ENCODE measurements at regions not wholly inside any gene's neighbourhood (a gene's known extent, or its start where the extent isn't known, plus 50 kb on each side); places are given as distances from the start of the nearest gene placed in this dataset.

DNA sequence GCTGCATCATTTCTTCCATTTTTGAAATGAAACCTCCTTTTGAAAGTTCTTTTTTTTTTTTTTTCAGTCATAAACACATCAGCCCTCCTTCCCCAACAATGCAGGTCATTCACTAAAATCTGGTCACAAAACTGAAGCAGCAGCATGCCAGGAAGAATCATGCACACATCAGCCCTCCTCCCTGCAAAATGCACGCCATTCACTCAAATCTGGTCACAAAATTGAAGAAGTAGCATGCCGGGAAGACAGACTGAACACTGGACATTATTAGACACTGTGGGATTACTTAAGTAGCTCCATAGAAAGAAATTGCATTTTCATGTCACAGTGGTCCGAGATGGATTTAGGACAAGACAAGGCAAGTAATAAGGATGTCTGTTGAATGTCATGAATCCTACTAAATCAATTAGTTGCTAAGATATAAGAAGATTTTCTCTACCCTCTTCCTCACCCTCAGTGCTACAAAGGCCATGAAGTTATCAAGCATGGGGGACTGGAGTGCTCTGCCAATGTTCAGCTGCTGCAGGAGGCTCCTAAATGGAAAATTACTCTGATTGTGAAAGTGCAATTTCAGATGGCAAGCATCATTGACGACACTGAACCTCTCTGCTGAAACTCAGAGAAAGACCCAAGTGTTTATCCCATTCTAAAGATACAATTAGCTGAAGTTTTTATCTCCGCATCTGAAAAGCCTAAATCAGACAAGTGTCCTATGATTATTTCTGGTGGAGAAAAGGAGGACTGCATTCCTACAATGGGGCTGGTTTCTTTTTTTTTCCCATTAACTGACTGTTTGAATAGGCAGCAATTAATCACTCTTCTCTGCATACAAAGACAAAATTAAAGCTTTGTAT is 913.2 kb downstream of the DIAPH3 start:
- no peaks in the 10 kb centered on the region for H3K4me1 Mint-ChIP-seq
- no peaks in the 10 kb centered on the region for H3K36me3 Mint-ChIP-seq
- ChIA-PET CTCF (ENCODE audit: partially characterized antibody) (no interaction called here), POLR2A (ENCODE audit: partially characterized antibody) (no interaction called here)
- no peaks in the 10 kb centered on the region for H3K27me3 Mint-ChIP-seq
- Histone ChIP-seq H3K9me3 (ENCODE audit: control insufficient read depth in 1 of 2, low read length in 2 of 2) (no peaks in the 10 kb centered on the region), H3K4me3 (ENCODE audit: low read length in 2 of 2) (no peak overlapping the region), H3K27me3 (ENCODE audit: insufficient read depth, low read length) (no peaks in the 10 kb centered on the region), H3K36me3 (ENCODE audit: insufficient read depth, low read length) (no peaks in the 10 kb centered on the region), H3K27ac (ENCODE audit: low read depth, low read length) (no peak overlapping the region), H3K4me1 (ENCODE audit: insufficient read depth, low read length) (no peaks in the 10 kb centered on the region)
- H3K27ac Mint-ChIP-seq, result no peak overlapping the region
- peaks cover 0 to 2% (median 0%) of the 10 kb centered on the region in 8 donors for H3K9me3 Mint-ChIP-seq
- no peak for DNase-seq
- H3K4me3 Mint-ChIP-seq, result no peak overlapping the region
- intact Hi-C loops (cut with micrococcal nuclease), result no loop called here

DNA sequence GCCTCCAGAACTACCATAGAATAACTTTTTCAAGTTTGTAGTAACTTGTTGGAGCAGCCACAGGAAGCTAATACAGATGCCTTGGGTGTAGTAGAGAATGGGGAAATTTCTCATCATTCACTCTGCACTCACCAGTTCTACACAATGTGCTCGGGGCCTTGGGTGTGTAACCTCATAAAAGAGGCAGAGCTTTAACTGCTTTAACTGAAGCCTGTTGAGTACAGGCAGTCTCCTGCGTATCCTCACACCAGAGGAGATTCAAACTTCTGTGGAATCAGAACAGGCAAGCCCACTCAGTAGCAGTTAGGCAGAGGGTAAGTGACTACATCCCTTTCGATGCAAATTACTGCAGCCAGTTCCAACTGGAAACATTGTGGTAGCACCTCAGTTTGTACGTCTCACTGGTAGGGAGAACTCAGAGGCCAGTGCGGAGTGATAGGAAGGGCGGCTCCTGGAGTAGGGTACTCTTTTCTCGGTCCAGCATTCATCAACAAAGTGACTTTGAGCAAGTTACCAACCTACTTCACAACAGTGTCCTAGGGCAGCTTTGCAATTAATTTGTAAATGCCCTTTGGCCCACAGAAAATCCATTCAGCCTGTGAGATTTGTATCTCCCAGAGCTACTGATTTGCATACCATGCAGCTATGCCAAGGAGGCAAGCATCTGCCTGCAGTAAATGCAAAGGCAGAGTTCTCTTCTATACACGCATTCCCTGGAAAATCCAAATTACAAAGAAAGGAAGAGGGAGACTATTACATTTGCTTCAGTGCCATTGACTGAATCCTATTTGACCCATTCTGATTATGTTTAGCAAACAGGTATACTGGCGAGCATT is 904.3 kb downstream of the DIAPH3 start:
- no peaks in the 10 kb centered on the region for H3K36me3 Mint-ChIP-seq
- Histone ChIP-seq H3K27ac (ENCODE audit: low read depth, low read length) (no peak overlapping the region), H3K36me3 (ENCODE audit: insufficient read depth, low read length) (no peaks in the 10 kb centered on the region), H3K4me1 (ENCODE audit: insufficient read depth, low read length) (no peaks in the 10 kb centered on the region), H3K4me3 (ENCODE audit: low read length in 2 of 2) (no peak overlapping the region), H3K9me3 (ENCODE audit: control insufficient read depth in 1 of 2, low read length in 2 of 2) (no peaks in the 10 kb centered on the region), H3K27me3 (ENCODE audit: insufficient read depth, low read length) (no peaks in the 10 kb centered on the region)
- H3K27me3 Mint-ChIP-seq, result no peaks in the 10 kb centered on the region
- no peak overlapping the region for H3K4me3 Mint-ChIP-seq
- ChIA-PET CTCF (ENCODE audit: partially characterized antibody) (no interaction called here), POLR2A (ENCODE audit: partially characterized antibody) (no interaction called here)
- H3K27ac Mint-ChIP-seq, result no peak overlapping the region
- H3K4me1 Mint-ChIP-seq, result no peaks in the 10 kb centered on the region
- DNase-seq, result no peak
- intact Hi-C loops (cut with micrococcal nuclease), result no loop called here
- H3K9me3 Mint-ChIP-seq, result peaks cover 0 to 2% (median 0%) of the 10 kb centered on the region in 8 donors

DNA sequence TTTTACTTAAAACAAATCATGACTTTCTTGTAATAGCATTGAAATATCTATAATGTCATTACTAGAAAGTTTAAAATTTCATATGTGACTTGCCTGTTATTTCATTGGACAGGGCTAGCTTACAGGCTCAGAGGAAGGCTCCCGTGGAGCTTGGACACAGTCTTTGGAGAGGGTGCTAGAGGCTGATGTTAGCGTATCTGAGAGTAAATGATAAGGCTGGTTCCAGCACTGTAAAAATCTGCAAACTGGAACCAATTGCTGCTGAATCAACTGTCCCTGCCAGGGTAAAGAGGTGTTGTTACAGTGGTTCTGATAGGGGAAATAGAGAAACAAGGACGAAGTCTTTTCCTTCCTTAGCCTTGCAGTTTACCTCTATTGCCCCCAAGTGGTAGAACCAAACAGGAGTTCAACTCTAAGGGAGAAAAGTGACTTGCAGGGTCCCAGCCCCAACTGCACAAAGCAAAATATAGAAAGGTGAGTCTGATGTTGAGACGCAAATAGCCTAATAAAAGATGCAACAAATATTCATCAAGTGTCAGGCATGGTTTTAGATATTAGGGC is 901.7 kb downstream of the DIAPH3 start:
- intact Hi-C loops (cut with micrococcal nuclease), result no loop called here
- H3K36me3 Mint-ChIP-seq, result no peaks in the 10 kb centered on the region
- CTCF ChIA-PET (ENCODE audit: partially characterized antibody), result no interaction called here

DNA sequence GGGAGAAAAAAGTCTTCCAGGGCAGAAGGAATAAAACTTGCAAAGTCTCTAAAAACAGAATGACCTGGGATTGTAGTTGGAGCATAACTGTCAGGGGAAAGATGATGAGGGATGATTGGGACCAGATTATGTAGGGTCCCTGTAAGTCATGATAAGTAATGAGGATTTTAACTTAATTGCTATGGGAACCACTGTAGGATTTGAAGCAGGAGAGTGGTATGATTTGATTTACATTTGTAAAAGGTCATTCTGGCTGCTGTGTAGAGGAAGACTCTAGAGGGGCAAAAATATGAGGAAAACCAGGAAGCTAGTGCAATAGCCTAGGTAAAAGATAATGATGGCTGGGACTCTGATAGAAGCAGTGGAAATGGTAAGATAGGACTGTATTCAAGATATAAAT is 900.2 kb downstream of the DIAPH3 start:
- no peaks in the 10 kb centered on the region for H3K9me3 ChIP-seq (ENCODE audit: control insufficient read depth in 1 of 2, low read length in 2 of 2)
- H3K9me3 Mint-ChIP-seq, result peaks cover 0 to 4% (median 0%) of the 10 kb centered on the region in 8 donors
- H3K27me3 Mint-ChIP-seq, result peaks cover 0 to 1% of the 10 kb centered on the region in 2 donors
- no peak overlapping the region for H3K4me3 Mint-ChIP-seq
- H3K27me3 ChIP-seq (ENCODE audit: insufficient read depth, low read length), result no peaks in the 10 kb centered on the region
- intact Hi-C loops (cut with micrococcal nuclease), result no loop called here
- no peak for DNase-seq
- no peaks in the 10 kb centered on the region for H3K4me1 ChIP-seq (ENCODE audit: insufficient read depth, low read length)
- ChIA-PET POLR2A (ENCODE audit: partially characterized antibody) (no interaction called here), CTCF (ENCODE audit: partially characterized antibody) (no interaction called here)
- H3K27ac ChIP-seq (ENCODE audit: low read depth, low read length), result no peak overlapping the region
- no peaks in the 10 kb centered on the region for H3K36me3 ChIP-seq (ENCODE audit: insufficient read depth, low read length)
- peaks cover 0 to 2% (median under 1%) of the 10 kb centered on the region in 4 donors for H3K4me1 Mint-ChIP-seq
- H3K4me3 ChIP-seq (ENCODE audit: low read length in 2 of 2), result no peak overlapping the region
- no peak overlapping the region for H3K27ac Mint-ChIP-seq
- H3K36me3 Mint-ChIP-seq, result no peaks in the 10 kb centered on the region

More for the DNA sequence above, 901.7 kb downstream of the DIAPH3 start:
- no peak overlapping the region for H3K27ac ChIP-seq (ENCODE audit: low read depth, low read length)
- no peak overlapping the region for H3K27ac Mint-ChIP-seq
- no peaks in the 10 kb centered on the region for H3K27me3 ChIP-seq (ENCODE audit: insufficient read depth, low read length)
- H3K9me3 ChIP-seq (ENCODE audit: control insufficient read depth in 1 of 2, low read length in 2 of 2), result no peaks in the 10 kb centered on the region
- H3K27me3 Mint-ChIP-seq, result peaks cover 0 to 1% of the 10 kb centered on the region in 2 donors
- no peak overlapping the region for H3K4me3 ChIP-seq (ENCODE audit: low read length in 2 of 2)
- POLR2A ChIA-PET (ENCODE audit: partially characterized antibody), result no interaction called here
- no peak overlapping the region for H3K4me3 Mint-ChIP-seq
- H3K36me3 ChIP-seq (ENCODE audit: insufficient read depth, low read length), result no peaks in the 10 kb centered on the region
- H3K4me1 Mint-ChIP-seq, result peaks cover 0 to 2% (median under 1%) of the 10 kb centered on the region in 4 donors
- peaks cover 0 to 4% (median 0%) of the 10 kb centered on the region in 8 donors for H3K9me3 Mint-ChIP-seq
- DNase-seq, result no peak
- no peaks in the 10 kb centered on the region for H3K4me1 ChIP-seq (ENCODE audit: insufficient read depth, low read length)

DNA sequence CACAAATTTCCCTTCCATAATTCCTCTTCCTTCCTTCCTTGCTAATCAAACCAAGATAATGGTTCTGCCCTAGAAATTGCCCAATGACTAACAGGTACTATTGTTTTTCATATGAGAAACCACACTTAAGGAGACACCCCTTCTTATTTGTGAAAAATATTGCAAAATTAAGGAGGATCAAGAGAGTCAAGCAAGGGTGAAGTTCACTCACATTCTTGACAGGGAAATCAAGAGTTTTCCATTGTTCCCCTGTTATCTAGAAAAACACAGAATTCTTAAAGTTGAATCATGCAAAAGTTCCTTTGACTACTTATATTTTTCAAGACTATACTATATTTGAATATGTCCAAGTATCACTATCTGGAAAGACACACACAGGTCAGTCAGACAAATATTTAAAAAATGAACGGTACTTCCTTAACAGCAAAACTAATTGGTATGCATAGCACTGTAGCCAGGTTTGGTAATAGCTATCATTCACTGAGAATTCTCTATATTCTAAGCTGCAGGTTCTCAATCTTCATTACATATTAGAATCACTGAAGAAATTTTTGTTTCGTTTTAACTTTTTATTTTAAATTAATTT is 897.2 kb downstream of the DIAPH3 start:
- no peaks in the 10 kb centered on the region for H3K27me3 ChIP-seq (ENCODE audit: insufficient read depth, low read length)
- POLR2A ChIA-PET (ENCODE audit: partially characterized antibody), result no interaction called here
- H3K4me1 Mint-ChIP-seq, result peaks cover 0 to 2% (median under 1%) of the 10 kb centered on the region in 4 donors
- no peaks in the 10 kb centered on the region for H3K36me3 ChIP-seq (ENCODE audit: insufficient read depth, low read length)
- no peak overlapping the region for H3K4me3 Mint-ChIP-seq
- H3K36me3 Mint-ChIP-seq, result no peaks in the 10 kb centered on the region
- H3K4me1 ChIP-seq (ENCODE audit: insufficient read depth, low read length), result no peaks in the 10 kb centered on the region
- CTCF ChIA-PET (ENCODE audit: partially characterized antibody), result no interaction called here
- no peak overlapping the region for H3K27ac Mint-ChIP-seq
- peaks cover 0 to 4% (median 0%) of the 10 kb centered on the region in 8 donors for H3K9me3 Mint-ChIP-seq
- no peak overlapping the region for H3K4me3 ChIP-seq (ENCODE audit: low read length in 2 of 2)
- intact Hi-C loops (cut with micrococcal nuclease), result no loop called here
- H3K27ac ChIP-seq (ENCODE audit: low read depth, low read length), result no peak overlapping the region
- no peaks in the 10 kb centered on the region for H3K9me3 ChIP-seq (ENCODE audit: control insufficient read depth in 1 of 2, low read length in 2 of 2)
- no peak for DNase-seq
- H3K27me3 Mint-ChIP-seq, result peaks cover 0 to 1% of the 10 kb centered on the region in 2 donors

DNA sequence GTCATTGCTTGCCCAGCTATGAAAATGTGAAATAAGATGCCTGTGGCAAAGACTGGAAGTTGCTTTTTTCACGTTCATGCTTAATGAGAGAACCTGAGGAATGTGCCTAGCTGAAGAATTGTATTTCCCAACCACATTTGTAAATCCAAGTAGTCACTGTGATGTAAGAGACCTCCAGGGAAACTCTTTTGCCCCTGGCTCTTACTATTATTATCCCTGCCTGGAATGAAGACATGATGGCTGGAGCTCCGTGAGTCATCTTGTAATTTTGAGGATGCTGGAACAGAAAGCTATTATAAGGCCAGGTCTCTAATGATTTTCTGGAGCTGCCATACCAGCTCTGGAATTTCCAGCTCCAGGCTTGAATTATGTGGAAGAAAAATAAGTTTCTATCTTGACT is 894.3 kb downstream of the DIAPH3 start:
- ChIA-PET CTCF (ENCODE audit: partially characterized antibody) (no interaction called here), POLR2A (ENCODE audit: partially characterized antibody) (no interaction called here)
- no peak overlapping the region for H3K4me3 ChIP-seq (ENCODE audit: low read length in 2 of 2)
- H3K9me3 Mint-ChIP-seq, result peaks cover 0 to 4% (median 0%) of the 10 kb centered on the region in 8 donors
- no peak overlapping the region for H3K27ac Mint-ChIP-seq
- no peak overlapping the region for H3K27ac ChIP-seq (ENCODE audit: low read depth, low read length)
- intact Hi-C loops (cut with micrococcal nuclease), result no loop called here
- no peaks in the 10 kb centered on the region for H3K27me3 ChIP-seq (ENCODE audit: insufficient read depth, low read length)
- H3K4me1 Mint-ChIP-seq, result peaks cover 0 to 2% (median under 1%) of the 10 kb centered on the region in 4 donors
- H3K36me3 ChIP-seq (ENCODE audit: insufficient read depth, low read length), result no peaks in the 10 kb centered on the region
- peaks cover 3 to 4% of the 10 kb centered on the region in 2 donors for H3K27me3 Mint-ChIP-seq
- no peaks in the 10 kb centered on the region for H3K36me3 Mint-ChIP-seq
- DNase-seq, result no peak
- H3K9me3 ChIP-seq (ENCODE audit: control insufficient read depth in 1 of 2, low read length in 2 of 2), result no peaks in the 10 kb centered on the region
- no peaks in the 10 kb centered on the region for H3K4me1 ChIP-seq (ENCODE audit: insufficient read depth, low read length)
- H3K4me3 Mint-ChIP-seq, result no peak overlapping the region

DNA sequence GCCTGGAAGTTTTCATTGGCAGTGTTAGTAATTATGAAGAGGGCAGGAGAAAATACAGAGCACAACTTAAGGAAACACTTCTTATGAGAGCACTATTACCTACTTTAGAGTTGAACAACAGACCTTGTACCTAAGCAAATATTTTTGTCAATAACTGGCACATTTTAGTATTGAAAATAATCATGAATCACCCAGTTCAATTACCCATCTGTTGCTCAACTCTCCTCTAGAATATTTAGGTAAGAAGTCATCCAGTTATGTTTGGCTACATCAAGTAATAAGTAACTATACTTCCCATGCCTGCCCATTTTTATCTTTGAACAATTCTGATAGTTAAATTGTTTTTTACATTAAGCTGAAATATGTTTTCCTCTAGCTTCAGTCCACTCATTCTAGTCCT is 893.4 kb downstream of the DIAPH3 start:
- Histone ChIP-seq H3K27ac (ENCODE audit: low read depth, low read length) (no peak overlapping the region), H3K9me3 (ENCODE audit: control insufficient read depth in 1 of 2, low read length in 2 of 2) (no peaks in the 10 kb centered on the region), H3K4me1 (ENCODE audit: insufficient read depth, low read length) (no peaks in the 10 kb centered on the region), H3K4me3 (ENCODE audit: low read length in 2 of 2) (no peak overlapping the region), H3K36me3 (ENCODE audit: insufficient read depth, low read length) (no peaks in the 10 kb centered on the region), H3K27me3 (ENCODE audit: insufficient read depth, low read length) (no peaks in the 10 kb centered on the region)
- H3K36me3 Mint-ChIP-seq, result no peaks in the 10 kb centered on the region
- H3K9me3 Mint-ChIP-seq, result no peaks in the 10 kb centered on the region
- peaks cover 0 to 1% (median under 1%) of the 10 kb centered on the region in 4 donors for H3K4me1 Mint-ChIP-seq
- ChIA-PET POLR2A (ENCODE audit: partially characterized antibody) (no interaction called here), CTCF (ENCODE audit: partially characterized antibody) (no interaction called here)
- no peak overlapping the region for H3K4me3 Mint-ChIP-seq
- H3K27me3 Mint-ChIP-seq, result peaks cover 3% of the 10 kb centered on the region in 2 donors
- no peak for DNase-seq
- intact Hi-C loops (cut with micrococcal nuclease), result no loop called here
- H3K27ac Mint-ChIP-seq, result no peak overlapping the region

All from CD4-positive, alpha-beta memory T cell (primary cell).